ENCODE measurements at regions not wholly inside any gene's neighbourhood (a gene's known extent, or its start where the extent isn't known, plus 50 kb on each side); places are given as distances from the start of the nearest gene placed in this dataset.

DNA sequence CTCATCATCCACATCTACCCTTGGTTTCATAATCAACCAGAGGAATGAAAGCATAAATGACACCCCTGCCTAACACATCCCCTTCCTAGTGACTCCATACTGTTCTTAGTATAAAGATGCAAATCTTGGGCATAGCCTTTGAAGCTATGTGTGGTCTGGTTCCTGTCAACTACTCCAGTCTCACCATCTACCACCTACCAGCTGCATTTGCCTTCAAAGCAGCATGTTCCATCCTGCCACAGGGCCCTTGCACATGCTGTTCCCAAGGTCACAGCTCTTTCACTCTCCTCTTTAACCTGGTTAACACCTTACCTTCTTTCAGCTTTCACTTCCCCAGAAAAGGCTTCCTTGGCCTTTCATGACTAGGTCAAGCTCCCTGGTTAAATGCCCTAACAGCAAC lies 62.3 kb upstream of the ARHGEF3 start:
- TF ChIP-seq POLR2AphosphoS5 (IDR thresholded peaks at IDR 0.05; ENCODE audit: low read depth) = no peak
- TF ChIP-seq SPI1 (IDR thresholded peaks at IDR 0.05; ENCODE audit: borderline replicate concordance, low read depth) = no peak
- no peak for TF ChIP-seq GABPA (IDR thresholded peaks at IDR 0.05; ENCODE audit: low read depth)
- no peak for TF ChIP-seq REST (IDR thresholded peaks at IDR 0.05; ENCODE audit: insufficient replicate concordance, low read depth)
- no peak for TF ChIP-seq CTCF (IDR thresholded peaks at IDR 0.05; ENCODE audit: insufficient read depth, low read length)
- H3K27me3 ChIP-seq (ENCODE audit: insufficient read depth, poor library complexity, severe bottlenecking) = peaks cover 3% of the 10 kb centered on the region
- no peak for DNase-seq (ENCODE audit: low read depth in 1 of 2, low spot score in 1 of 2)

GRCh38 chr3:56862352-56863062 lies 60.8 kb upstream of the ARHGEF3 start:
- Histone ChIP-seq H3K4me3 (replicated peaks; ENCODE audit: insufficient read depth, low read length) (no peak overlapping the region), H3K27me3 (ENCODE audit: insufficient read depth, poor library complexity, severe bottlenecking) (no peaks in the 10 kb centered on the region), H3K27ac (replicated peaks) (no peak overlapping the region)
- DNase-seq (ENCODE audit: low read depth in 1 of 2, low spot score in 1 of 2) = no peak
- TF ChIP-seq CTCF (IDR thresholded peaks at IDR 0.05; ENCODE audit: insufficient read depth, low read length) (no peak), GABPA (IDR thresholded peaks at IDR 0.05; ENCODE audit: low read depth) (no peak), REST (IDR thresholded peaks at IDR 0.05; ENCODE audit: insufficient replicate concordance, low read depth) (no peak), SPI1 (IDR thresholded peaks at IDR 0.05; ENCODE audit: borderline replicate concordance, low read depth) (no peak), POLR2AphosphoS5 (IDR thresholded peaks at IDR 0.05; ENCODE audit: low read depth) (no peak)

More for the DNA sequence above, 62.3 kb upstream of the ARHGEF3 start:
- Histone ChIP-seq H3K4me3 (replicated peaks; ENCODE audit: insufficient read depth, low read length) (no peak overlapping the region), H3K27ac (replicated peaks) (no peak overlapping the region)

DNA sequence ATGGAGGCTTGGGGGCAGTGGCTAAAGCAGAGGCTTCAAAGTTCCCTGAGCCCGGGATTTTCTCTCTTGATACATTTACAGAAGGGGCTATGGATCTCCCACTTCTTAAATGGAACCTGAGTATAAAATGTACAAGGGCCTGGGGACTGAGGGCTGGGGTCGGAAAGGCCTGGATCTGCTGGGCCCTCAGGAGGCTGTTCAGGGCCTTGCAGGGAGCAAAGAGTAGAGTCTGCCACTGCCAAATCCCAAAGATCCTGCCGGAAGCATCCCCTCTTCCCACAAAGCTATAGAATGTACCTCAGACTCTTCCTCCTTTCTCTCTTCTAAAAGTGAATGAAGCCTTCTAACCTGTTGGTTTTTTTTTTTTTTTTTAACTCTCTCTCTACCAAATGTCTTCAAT lies 59.8 kb upstream of the ARHGEF3 start:
- DNase-seq (ENCODE audit: low read depth in 1 of 2, low spot score in 1 of 2) = no peak
- TF ChIP-seq POLR2AphosphoS5 (IDR thresholded peaks at IDR 0.05; ENCODE audit: low read depth) (no peak), GABPA (IDR thresholded peaks at IDR 0.05; ENCODE audit: low read depth) (no peak), SPI1 (IDR thresholded peaks at IDR 0.05; ENCODE audit: borderline replicate concordance, low read depth) (no peak), CTCF (IDR thresholded peaks at IDR 0.05; ENCODE audit: insufficient read depth, low read length) (no peak), REST (IDR thresholded peaks at IDR 0.05; ENCODE audit: insufficient replicate concordance, low read depth) (no peak)
- Histone ChIP-seq H3K27me3 (ENCODE audit: insufficient read depth, poor library complexity, severe bottlenecking) (no peaks in the 10 kb centered on the region), H3K27ac (replicated peaks) (no peak overlapping the region), H3K4me3 (replicated peaks; ENCODE audit: insufficient read depth, low read length) (no peak overlapping the region)

Data from HL-60 (cell line).